Nephron progenitor cell (in vitro differentiated cells): ENCODE measurements at regions not wholly inside any gene's neighbourhood (a gene's known extent, or its start where the extent isn't known, plus 50 kb on each side); places are given as distances from the start of the nearest gene placed in this dataset.
"Not testable (repeated sequence)": the region's sequence is repeated elsewhere in the genome, so short reads cannot be mapped to it uniquely, and the experiment has no call there.

ENCODE experiments used
- DNase-seq: peaks from one replicate; pipeline ENCODE4 v3.0.0; 2021
- H3K27ac Mint-ChIP-seq: 2 replicates; pipeline ENCODE4 v1.8.0; 2021; ENCODE audit warnings: mild to moderate bottlenecking, moderate library complexity, mixed read lengths
- H3K27me3 Mint-ChIP-seq: 2 replicates; pipeline ENCODE4 v1.8.0; 2021; ENCODE audit warnings: mild to moderate bottlenecking, low read depth, mixed read lengths; ENCODE audit not compliant: poor library complexity
- H3K36me3 Mint-ChIP-seq: 2 replicates; pipeline ENCODE4 v1.8.0; 2021; ENCODE audit warnings: low read depth, mixed read lengths
- H3K4me1 Mint-ChIP-seq: 2 replicates; pipeline ENCODE4 v1.8.0; 2021; ENCODE audit warnings: mixed read lengths
- H3K4me3 Mint-ChIP-seq: 2 replicates; pipeline ENCODE4 v1.8.0; 2021; ENCODE audit warnings: mild to moderate bottlenecking, moderate library complexity, mixed read lengths
- H3K9me3 Mint-ChIP-seq: 2 replicates; pipeline ENCODE4 v1.8.0; 2021; ENCODE audit warnings: mild to moderate bottlenecking, moderate library complexity, mixed read lengths
- TF ChIP-seq, protein P1 (sequence below): fragments of 200-600 bp; sonication (generic); IDR thresholded peaks from 2 replicates; pipeline ENCODE4 v1.5.0; 2021; ENCODE audit warnings: antibody characterized with exemption

DNA sequence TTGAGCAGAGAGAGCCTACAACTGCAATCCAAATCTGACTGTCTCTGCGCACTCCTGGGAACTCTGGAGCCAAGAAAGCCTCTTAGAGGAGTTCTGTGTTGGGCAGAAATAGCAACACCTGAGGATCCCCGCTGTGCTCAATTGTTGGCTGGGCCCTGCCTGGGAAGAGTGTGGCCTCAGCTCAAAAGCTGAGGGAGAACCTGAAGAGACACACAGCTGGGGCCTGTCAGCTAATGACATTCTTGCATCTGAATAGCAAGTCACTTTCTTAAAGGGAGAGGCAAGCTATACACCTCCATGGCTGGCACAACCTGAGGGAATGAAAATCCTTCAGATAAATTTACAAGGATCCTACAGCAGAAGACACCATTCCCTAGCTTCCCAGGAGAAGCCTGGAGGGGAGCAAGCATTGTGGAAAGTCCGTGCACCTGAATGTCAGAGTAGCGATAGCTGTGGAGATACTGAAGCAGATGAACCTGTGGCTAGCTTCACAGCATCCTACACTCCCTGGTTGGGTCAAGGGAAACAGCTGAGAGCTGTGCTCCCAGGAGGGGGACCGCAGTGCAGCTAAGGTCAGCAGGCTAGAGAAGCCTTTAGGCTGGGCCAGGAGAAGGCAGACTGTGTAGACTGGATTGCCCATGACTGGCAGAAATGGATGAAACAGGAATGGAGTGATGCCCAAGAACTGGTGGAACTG is 159.9 kb upstream of the PFN2 start:
- no peak overlapping the region for H3K4me3 Mint-ChIP-seq

DNA sequence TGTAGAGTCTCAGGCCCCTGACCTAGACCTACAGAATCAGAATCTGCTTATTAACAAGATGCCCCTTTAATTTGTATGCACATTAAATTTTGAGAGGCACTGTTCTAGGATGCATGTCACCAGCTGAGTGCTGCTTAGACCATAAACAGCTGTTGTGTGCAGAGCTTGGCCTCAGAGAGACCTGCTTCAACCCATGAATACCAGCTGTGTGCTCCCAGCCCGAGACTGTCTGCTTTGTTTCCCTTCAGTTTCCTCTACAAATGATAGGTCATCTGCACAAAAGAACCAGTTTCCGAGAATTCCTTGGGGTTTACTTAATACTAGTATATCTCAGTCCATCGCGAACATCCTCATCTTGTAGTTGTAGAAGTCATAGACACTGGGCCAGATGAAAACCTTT is 158.5 kb upstream of the PFN2 start:
- no peak overlapping the region for H3K27ac Mint-ChIP-seq
- peaks cover 20% of the 10 kb centered on the region for H3K4me1 Mint-ChIP-seq
- DNase-seq = no peak
- H3K9me3 Mint-ChIP-seq = peaks cover 6% of the 10 kb centered on the region
- TF ChIP-seq, protein P1, sequence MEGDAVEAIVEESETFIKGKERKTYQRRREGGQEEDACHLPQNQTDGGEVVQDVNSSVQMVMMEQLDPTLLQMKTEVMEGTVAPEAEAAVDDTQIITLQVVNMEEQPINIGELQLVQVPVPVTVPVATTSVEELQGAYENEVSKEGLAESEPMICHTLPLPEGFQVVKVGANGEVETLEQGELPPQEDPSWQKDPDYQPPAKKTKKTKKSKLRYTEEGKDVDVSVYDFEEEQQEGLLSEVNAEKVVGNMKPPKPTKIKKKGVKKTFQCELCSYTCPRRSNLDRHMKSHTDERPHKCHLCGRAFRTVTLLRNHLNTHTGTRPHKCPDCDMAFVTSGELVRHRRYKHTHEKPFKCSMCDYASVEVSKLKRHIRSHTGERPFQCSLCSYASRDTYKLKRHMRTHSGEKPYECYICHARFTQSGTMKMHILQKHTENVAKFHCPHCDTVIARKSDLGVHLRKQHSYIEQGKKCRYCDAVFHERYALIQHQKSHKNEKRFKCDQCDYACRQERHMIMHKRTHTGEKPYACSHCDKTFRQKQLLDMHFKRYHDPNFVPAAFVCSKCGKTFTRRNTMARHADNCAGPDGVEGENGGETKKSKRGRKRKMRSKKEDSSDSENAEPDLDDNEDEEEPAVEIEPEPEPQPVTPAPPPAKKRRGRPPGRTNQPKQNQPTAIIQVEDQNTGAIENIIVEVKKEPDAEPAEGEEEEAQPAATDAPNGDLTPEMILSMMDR = no peak
- H3K27me3 Mint-ChIP-seq = peaks cover 6% of the 10 kb centered on the region
- no peaks in the 10 kb centered on the region for H3K36me3 Mint-ChIP-seq
- no peak overlapping the region for H3K4me3 Mint-ChIP-seq

More for the DNA sequence above, 159.9 kb upstream of the PFN2 start:
- Mint-ChIP-seq H3K36me3 (no peaks in the 10 kb centered on the region), H3K27ac (no peak overlapping the region), H3K9me3 (peaks cover 6% of the 10 kb centered on the region), H3K4me1 (peaks cover 20% of the 10 kb centered on the region), H3K27me3 (peaks cover 6% of the 10 kb centered on the region)
- no peak for DNase-seq
- TF ChIP-seq, protein P1 = no peak

DNA sequence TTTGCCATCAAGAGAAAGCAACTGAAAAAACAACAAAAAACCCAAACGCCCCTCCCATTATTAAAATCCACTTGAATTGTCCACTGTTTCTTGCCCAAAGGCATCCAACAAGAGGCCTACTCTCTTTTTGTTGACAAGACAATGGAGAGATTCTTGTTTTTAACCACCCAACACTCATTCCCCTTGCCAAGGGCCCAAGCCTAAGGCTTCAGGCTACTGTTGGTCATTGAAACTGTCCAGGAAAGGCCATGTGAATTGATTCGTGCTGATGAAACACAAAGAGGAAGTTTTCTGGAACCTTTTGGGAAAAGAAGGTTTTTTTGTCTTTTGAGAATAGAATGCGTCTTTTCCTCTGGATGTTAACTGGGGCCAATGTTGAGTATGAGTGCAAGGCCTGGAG is 157.4 kb upstream of the PFN2 start:
- no peaks in the 10 kb centered on the region for H3K36me3 Mint-ChIP-seq
- peaks cover 6% of the 10 kb centered on the region for H3K27me3 Mint-ChIP-seq
- H3K9me3 Mint-ChIP-seq = peaks cover under 1% of the 10 kb centered on the region
- peaks cover 20% of the 10 kb centered on the region for H3K4me1 Mint-ChIP-seq
- TF ChIP-seq, protein P1 = no peak
- no peak overlapping the region for H3K4me3 Mint-ChIP-seq
- H3K27ac Mint-ChIP-seq = no peak overlapping the region
- no peak for DNase-seq

DNA sequence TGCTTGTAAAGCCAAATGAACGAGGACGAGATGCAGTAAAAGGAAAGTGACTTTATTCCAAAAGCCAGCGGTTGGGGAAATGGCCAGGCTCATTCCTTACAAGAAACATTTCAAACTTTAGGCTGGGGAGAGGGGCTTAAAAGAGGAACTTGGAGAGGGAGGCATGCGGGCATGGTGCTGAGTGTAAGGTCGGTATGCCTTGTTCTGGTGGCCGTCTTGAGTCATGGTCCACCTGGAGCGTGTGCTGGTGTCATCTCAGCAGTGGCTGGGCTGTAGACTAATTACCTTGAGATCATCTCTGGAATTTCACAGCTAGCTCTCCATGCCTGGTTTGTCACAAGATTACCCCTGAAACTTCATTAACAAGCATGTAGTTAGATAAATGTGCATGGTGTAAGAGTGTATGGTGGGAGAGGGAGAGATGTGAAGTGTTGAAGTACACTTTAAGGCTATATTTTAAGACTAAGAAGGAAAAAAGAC is 156.4 kb upstream of the PFN2 start:
- H3K36me3 Mint-ChIP-seq = no peaks in the 10 kb centered on the region
- H3K27me3 Mint-ChIP-seq = peaks cover 6% of the 10 kb centered on the region
- H3K9me3 Mint-ChIP-seq = peaks cover under 1% of the 10 kb centered on the region
- no peak for DNase-seq
- no peak overlapping the region for H3K4me3 Mint-ChIP-seq
- TF ChIP-seq, protein P1 = no peak
- H3K27ac Mint-ChIP-seq = no peak overlapping the region
- H3K4me1 Mint-ChIP-seq = peaks cover 20% of the 10 kb centered on the region

DNA sequence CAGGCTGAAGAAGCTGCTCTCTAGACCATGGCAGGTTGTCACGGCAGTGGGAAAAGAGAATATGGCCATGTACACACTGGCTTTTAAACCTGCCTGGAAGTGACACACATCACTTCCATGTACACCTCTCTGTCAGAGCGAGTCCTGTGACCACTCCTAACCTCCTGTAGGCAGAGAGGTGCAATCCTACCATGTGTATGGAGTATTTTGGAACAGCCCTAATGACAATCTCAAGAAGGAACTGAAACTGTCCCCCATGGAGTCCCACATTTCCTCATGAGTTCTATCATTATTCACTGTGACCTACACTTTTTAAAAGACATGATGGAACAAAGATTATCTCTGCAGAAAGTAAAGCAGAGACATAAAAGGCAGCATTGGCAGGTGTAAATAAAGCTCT is 153.4 kb upstream of the PFN2 start:
- TF ChIP-seq, protein P1 = no peak
- H3K4me3 Mint-ChIP-seq = no peak overlapping the region
- DNase-seq = no peak
- H3K27me3 Mint-ChIP-seq = peaks cover 7% of the 10 kb centered on the region
- H3K36me3 Mint-ChIP-seq = no peaks in the 10 kb centered on the region
- no peak overlapping the region for H3K27ac Mint-ChIP-seq
- H3K9me3 Mint-ChIP-seq = peaks cover 11% of the 10 kb centered on the region
- peaks cover 5% of the 10 kb centered on the region for H3K4me1 Mint-ChIP-seq

DNA sequence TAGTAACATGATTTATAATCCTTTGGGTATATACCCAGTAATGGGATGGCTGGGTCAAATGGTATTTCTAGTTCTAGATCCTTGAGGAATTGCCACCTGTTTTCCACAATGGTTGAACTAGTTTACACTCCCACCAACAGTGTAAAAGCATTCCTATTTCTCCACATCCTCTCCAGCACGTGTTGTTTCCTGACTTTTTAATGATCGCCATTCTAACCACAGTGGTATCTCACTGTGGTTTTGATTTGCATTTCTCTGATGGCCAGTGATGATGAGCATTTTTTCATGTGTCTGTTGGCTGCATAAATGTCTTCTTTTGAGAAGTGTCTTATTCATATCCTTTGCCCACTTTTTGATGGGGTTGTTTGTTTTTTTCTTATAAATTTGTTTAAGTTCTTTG is 152.6 kb upstream of the PFN2 start:
- not testable (repeated sequence) for H3K27ac Mint-ChIP-seq, DNase-seq, H3K36me3 Mint-ChIP-seq, H3K27me3 Mint-ChIP-seq, H3K4me1 Mint-ChIP-seq, H3K4me3 Mint-ChIP-seq
- peaks cover 11% of the 10 kb centered on the region for H3K9me3 Mint-ChIP-seq
